ENCODE measurements at regions not wholly inside any gene's neighbourhood (a gene's known extent, or its start where the extent isn't known, plus 50 kb on each side); places are given as distances from the start of the nearest gene placed in this dataset.
"Not testable (repeated sequence)": the region's sequence is repeated elsewhere in the genome, so short reads cannot be mapped to it uniquely, and the experiment has no call there.

DNA sequence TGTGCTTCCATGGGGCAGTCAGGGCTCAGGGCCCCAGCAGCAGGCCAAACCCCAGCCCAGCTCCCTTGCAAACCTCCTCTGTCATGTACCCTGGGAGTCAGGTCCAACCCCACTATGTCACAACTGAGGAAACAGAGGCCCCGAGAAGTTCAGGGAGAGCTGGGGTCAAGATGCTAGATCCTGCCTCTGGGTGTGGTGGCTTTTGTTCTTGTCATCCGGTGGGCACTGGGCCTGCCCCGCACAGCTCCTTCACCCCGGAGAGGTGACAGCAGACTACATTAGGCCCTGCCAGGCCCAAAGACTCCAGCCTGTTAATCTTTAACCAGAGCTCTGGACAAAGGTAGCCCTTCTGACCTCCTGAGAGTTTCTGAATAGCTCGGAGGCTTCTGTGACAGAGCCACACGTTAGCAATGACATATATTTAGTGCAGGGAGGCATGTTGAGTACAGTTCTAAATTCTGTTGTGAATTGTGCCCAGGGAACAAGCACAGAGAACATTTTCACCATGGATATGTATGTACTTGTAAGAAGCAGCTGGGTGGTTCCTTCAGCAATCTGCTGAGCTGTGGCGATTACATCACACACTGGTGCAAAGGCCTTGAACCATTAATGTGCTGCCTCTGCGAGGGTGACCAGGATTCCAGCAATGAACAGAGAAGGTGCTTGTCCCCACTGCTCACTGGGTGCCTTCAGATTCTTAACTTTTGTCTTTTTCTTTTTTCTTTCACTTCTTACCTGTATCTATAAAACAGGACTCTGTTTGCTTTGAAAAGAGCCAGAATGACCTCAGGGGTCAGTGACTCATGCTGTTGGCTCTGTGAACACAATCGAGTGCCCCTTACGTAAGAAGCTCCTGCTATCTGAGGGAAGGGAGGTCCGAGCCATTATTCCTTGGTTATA, 102.8 kb downstream of the RHOU start:
- Mint-ChIP-seq H3K4me3 (no peak overlapping the region), H3K27me3 (ENCODE audit: low read depth) (peaks cover 8% of the 10 kb centered on the region), H3K9me3 (ENCODE audit: insufficient read depth) (no peaks in the 10 kb centered on the region), H3K4me1 (ENCODE audit: low read depth) (peaks cover 15% of the 10 kb centered on the region), H3K36me3 (ENCODE audit: low read depth) (no peaks in the 10 kb centered on the region), H3K27ac (peak overlapping the region; percentile 40)
- CTCF ChIA-PET, result interaction anchor here (1.1 to 1.6 kb wide), 2 partner anchors 9 to 26 kb away, joined by 3 read pairs; no protein-coding TSS in a partner anchor
- DNase-seq, result no peak
- POLR2A ChIA-PET, result interaction anchor here (0.8 kb wide), 1 partner anchor 34 kb away, joined by 3 read pairs; no protein-coding TSS in a partner anchor
- ATAC-seq, result no peak

- no peaks in the 10 kb centered on the region for H3K9me3 Mint-ChIP-seq (ENCODE audit: insufficient read depth)
- H3K4me3 Mint-ChIP-seq, result no peak overlapping the region
- CTCF ChIA-PET, result interaction anchor here (1.1 to 1.6 kb wide), 2 partner anchors 8 to 25 kb away, joined by 3 read pairs; no protein-coding TSS in a partner anchor
- POLR2A ChIA-PET, result interaction anchor here (0.8 kb wide), 1 partner anchor 34 kb away, joined by 3 read pairs; no protein-coding TSS in a partner anchor
- DNase-seq (no peak), ATAC-seq (no peak)
- H3K4me1 Mint-ChIP-seq (ENCODE audit: low read depth), result peaks cover 12% of the 10 kb centered on the region
- peaks cover 6% of the 10 kb centered on the region for H3K27me3 Mint-ChIP-seq (ENCODE audit: low read depth)
- H3K27ac Mint-ChIP-seq, result peak overlapping the region; percentile 40
- peaks cover 2% of the 10 kb centered on the region for H3K36me3 Mint-ChIP-seq (ENCODE audit: low read depth)
Observed at GRCh38 chr1:228838717-228839500, 103.6 kb downstream of the RHOU start.

- Mint-ChIP-seq H3K36me3 (ENCODE audit: low read depth) (peaks cover 2% of the 10 kb centered on the region), H3K4me1 (ENCODE audit: low read depth) (peaks cover 12% of the 10 kb centered on the region), H3K9me3 (ENCODE audit: insufficient read depth) (no peaks in the 10 kb centered on the region), H3K27me3 (ENCODE audit: low read depth) (peaks cover 2% of the 10 kb centered on the region), H3K27ac (no peak overlapping the region), H3K4me3 (no peak overlapping the region)
- CTCF ChIA-PET, result no interaction called here
- no peak for DNase-seq
- ATAC-seq, result no peak
- POLR2A ChIA-PET, result no interaction called here
Observed at GRCh38 chr1:228839656-228840055, 104.4 kb downstream of the RHOU start.

DNA sequence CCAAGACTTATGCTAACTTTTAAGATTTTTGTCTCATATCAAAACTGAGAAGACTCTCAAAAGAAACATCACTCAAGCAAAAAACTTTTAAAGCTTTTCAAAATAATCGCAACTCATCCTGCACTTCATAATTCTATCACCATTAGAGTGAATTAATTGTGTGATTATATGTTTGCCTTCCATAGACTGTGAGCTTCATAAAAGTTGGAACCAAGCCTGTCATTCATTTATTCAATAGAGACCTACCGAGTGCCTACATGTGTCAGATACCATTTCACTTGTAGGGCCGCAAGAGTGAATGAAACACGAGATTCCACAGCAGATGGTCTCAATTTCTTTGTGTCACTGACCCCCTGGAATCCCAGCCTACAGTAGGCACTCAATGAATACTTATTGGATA, 106.4 kb downstream of the RHOU start:
- CTCF ChIA-PET, result interaction anchor here (1.0 kb wide), 3 partner anchors 13 to 107 kb away, joined by 3 to 4 read pairs (median 3); no protein-coding TSS in a partner anchor
- H3K9me3 Mint-ChIP-seq (ENCODE audit: insufficient read depth), result no peaks in the 10 kb centered on the region
- no peak overlapping the region for H3K4me3 Mint-ChIP-seq
- H3K27ac Mint-ChIP-seq, result no peak overlapping the region
- no peak for ATAC-seq
- no peaks in the 10 kb centered on the region for H3K27me3 Mint-ChIP-seq (ENCODE audit: low read depth)
- peaks cover 2% of the 10 kb centered on the region for H3K36me3 Mint-ChIP-seq (ENCODE audit: low read depth)
- POLR2A ChIA-PET, result no interaction called here
- peaks cover 12% of the 10 kb centered on the region for H3K4me1 Mint-ChIP-seq (ENCODE audit: low read depth)
- no peak for DNase-seq

- CTCF ChIA-PET, result interaction anchor here (1.0 kb wide), 1 partner anchor 12 kb away, joined by 3 read pairs; no protein-coding TSS in a partner anchor
- no peak for ATAC-seq
- POLR2A ChIA-PET, result no interaction called here
Observed at GRCh38 chr1:228842094-228842775, 107.0 kb downstream of the RHOU start.

GRCh38 chr1:228845101-228845500, 109.8 kb downstream of the RHOU start:
- no peaks in the 10 kb centered on the region for H3K9me3 Mint-ChIP-seq (ENCODE audit: insufficient read depth)
- H3K36me3 Mint-ChIP-seq (ENCODE audit: low read depth), result peaks cover 2% of the 10 kb centered on the region
- CTCF ChIA-PET, result interaction anchor here (0.6 kb wide), 1 partner anchor 409 kb away, joined by 3 read pairs; no protein-coding TSS in a partner anchor
- H3K4me3 Mint-ChIP-seq, result no peak overlapping the region
- ATAC-seq (no peak), DNase-seq (no peak)
- POLR2A ChIA-PET, result interaction anchor here (0.5 kb wide), 1 partner anchor 141 kb away, joined by 3 read pairs; no protein-coding TSS in a partner anchor
- no peaks in the 10 kb centered on the region for H3K27me3 Mint-ChIP-seq (ENCODE audit: low read depth)
- no peak overlapping the region for H3K27ac Mint-ChIP-seq
- H3K4me1 Mint-ChIP-seq (ENCODE audit: low read depth), result peaks cover 16% of the 10 kb centered on the region

More at GRCh38 chr1:228842094-228842775, 107.0 kb downstream of the RHOU start:
- no peak overlapping the region for H3K4me3 Mint-ChIP-seq
- DNase-seq, result no peak
- no peaks in the 10 kb centered on the region for H3K9me3 Mint-ChIP-seq (ENCODE audit: insufficient read depth)
- H3K27me3 Mint-ChIP-seq (ENCODE audit: low read depth), result no peaks in the 10 kb centered on the region
- peaks cover 12% of the 10 kb centered on the region for H3K4me1 Mint-ChIP-seq (ENCODE audit: low read depth)
- peaks cover 2% of the 10 kb centered on the region for H3K36me3 Mint-ChIP-seq (ENCODE audit: low read depth)
- no peak overlapping the region for H3K27ac Mint-ChIP-seq

- Mint-ChIP-seq H3K4me3 (no peak overlapping the region), H3K27ac (no peak overlapping the region), H3K4me1 (ENCODE audit: low read depth) (peaks cover 18% of the 10 kb centered on the region), H3K36me3 (ENCODE audit: low read depth) (peaks cover 2% of the 10 kb centered on the region), H3K27me3 (ENCODE audit: low read depth) (no peaks in the 10 kb centered on the region), H3K9me3 (ENCODE audit: insufficient read depth) (no peaks in the 10 kb centered on the region)
- ChIA-PET CTCF (interaction anchor here (1.2 kb wide), 1 partner anchor 9 kb away, joined by 3 read pairs; no protein-coding TSS in a partner anchor), POLR2A (no interaction called here)
- no peak for DNase-seq
- no peak for ATAC-seq
Observed at GRCh38 chr1:228846952-228847351, 111.7 kb downstream of the RHOU start.

DNA sequence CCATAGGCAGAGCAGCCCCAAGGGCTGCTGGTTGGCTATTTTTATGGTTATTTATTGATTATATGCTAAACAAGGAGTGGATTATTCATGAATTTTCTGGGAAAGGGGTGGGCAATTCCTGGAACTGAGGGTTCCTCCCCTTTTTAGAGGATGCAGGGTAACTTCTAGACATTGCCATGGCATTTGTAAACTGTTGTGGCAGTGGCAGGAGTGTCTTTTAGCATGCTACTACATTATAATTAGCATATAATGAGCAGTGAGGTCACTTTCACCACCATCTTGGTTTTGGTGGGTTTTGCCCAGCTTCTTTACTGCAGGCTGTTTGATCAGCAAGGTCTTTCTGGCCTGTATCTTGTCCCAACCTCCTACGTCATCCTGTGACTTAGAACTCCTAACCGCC, 112.2 kb downstream of the RHOU start:
- H3K27me3 Mint-ChIP-seq (ENCODE audit: low read depth); H3K4me3 Mint-ChIP-seq; DNase-seq; ATAC-seq; H3K36me3 Mint-ChIP-seq (ENCODE audit: low read depth); H3K27ac Mint-ChIP-seq; H3K9me3 Mint-ChIP-seq (ENCODE audit: insufficient read depth): not testable (repeated sequence)
- ChIA-PET CTCF (interaction anchor here (1.2 kb wide), 1 partner anchor 9 kb away, joined by 3 read pairs; no protein-coding TSS in a partner anchor), POLR2A (interaction anchor here (0.6 kb wide), 1 partner anchor 36 kb away, joined by 5 read pairs; no protein-coding TSS in a partner anchor)
- H3K4me1 Mint-ChIP-seq (ENCODE audit: low read depth), result peaks cover 17% of the 10 kb centered on the region

DNA sequence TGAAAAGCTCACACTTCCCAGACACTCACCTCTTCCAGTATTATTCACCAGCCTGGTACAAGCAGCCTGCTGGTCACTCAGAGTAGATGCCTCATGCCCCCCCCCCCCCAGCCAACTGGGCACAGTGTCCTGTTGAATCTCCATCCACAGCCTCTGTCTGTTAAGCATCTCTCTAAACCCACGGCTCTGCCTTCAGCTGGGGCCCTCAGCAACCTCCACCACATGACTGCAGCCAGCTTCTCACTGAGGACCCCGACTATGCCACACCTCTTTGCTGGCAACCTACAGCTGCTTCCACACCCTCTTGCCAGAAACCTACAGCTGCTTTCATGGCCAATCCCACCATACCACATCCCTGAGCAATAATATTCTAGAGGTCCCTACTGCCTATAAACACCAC, 113.1 kb downstream of the RHOU start:
- CTCF ChIA-PET, result no interaction called here
- no peaks in the 10 kb centered on the region for H3K27me3 Mint-ChIP-seq (ENCODE audit: low read depth)
- no peak for DNase-seq
- no peak overlapping the region for H3K4me3 Mint-ChIP-seq
- POLR2A ChIA-PET, result no interaction called here
- peaks cover 1% of the 10 kb centered on the region for H3K36me3 Mint-ChIP-seq (ENCODE audit: low read depth)
- ATAC-seq, result no peak
- H3K4me1 Mint-ChIP-seq (ENCODE audit: low read depth), result peaks cover 18% of the 10 kb centered on the region
- no peak overlapping the region for H3K27ac Mint-ChIP-seq
- H3K9me3 Mint-ChIP-seq (ENCODE audit: insufficient read depth), result no peaks in the 10 kb centered on the region

DNA sequence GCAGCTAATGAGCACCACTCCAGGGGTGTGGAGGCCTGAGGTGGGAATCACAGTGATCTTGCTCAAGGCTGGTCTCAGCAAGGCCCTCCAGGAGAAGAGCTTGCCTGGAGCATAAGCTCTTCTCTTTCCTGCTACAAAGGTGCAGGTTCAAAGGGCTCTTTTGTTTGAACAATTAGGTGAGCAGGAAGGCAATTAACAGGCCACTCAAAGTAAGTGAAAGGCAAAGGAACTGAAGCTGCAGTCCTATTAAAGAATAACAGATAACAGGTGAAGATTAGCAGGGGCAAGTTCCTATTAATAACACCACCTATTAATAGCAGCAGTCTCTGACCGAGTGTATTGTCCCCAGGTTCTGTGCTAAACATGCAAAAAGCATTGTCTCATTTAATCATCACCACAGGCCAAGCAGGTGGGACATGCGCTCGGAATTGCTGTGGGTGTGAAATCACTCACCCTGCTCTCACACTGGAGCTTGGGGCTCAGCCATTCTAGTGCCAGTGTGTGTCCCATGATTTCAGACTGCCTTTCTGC, 113.8 kb downstream of the RHOU start:
- Mint-ChIP-seq H3K4me3 (no peak overlapping the region), H3K9me3 (ENCODE audit: insufficient read depth) (no peaks in the 10 kb centered on the region), H3K27me3 (ENCODE audit: low read depth) (peaks cover 1% of the 10 kb centered on the region), H3K27ac (no peak overlapping the region), H3K4me1 (ENCODE audit: low read depth) (peaks cover 18% of the 10 kb centered on the region), H3K36me3 (ENCODE audit: low read depth) (no peaks in the 10 kb centered on the region)
- CTCF ChIA-PET, result interaction anchor here (1.3 kb wide), 1 partner anchor 113 kb away, joined by 3 read pairs; the partner anchor contains the start of gene RHOU
- ATAC-seq (no peak), DNase-seq (no peak)
- POLR2A ChIA-PET, result no interaction called here
